Nephron progenitor cell (in vitro differentiated cells): ENCODE measurements at regions not wholly inside any gene's neighbourhood (a gene's known extent, or its start where the extent isn't known, plus 50 kb on each side); places are given as distances from the start of the nearest gene placed in this dataset.

Source experiments
- DNase-seq: peaks from one replicate; pipeline ENCODE4 v3.0.0; 2021
- H3K27ac Mint-ChIP-seq: 2 replicates; pipeline ENCODE4 v1.8.0; 2021; ENCODE audit warnings: mild to moderate bottlenecking, moderate library complexity, mixed read lengths
- H3K27me3 Mint-ChIP-seq: 2 replicates; pipeline ENCODE4 v1.8.0; 2021; ENCODE audit warnings: mild to moderate bottlenecking, low read depth, mixed read lengths; ENCODE audit not compliant: poor library complexity
- H3K36me3 Mint-ChIP-seq: 2 replicates; pipeline ENCODE4 v1.8.0; 2021; ENCODE audit warnings: low read depth, mixed read lengths
- H3K4me1 Mint-ChIP-seq: 2 replicates; pipeline ENCODE4 v1.8.0; 2021; ENCODE audit warnings: mixed read lengths
- H3K4me3 Mint-ChIP-seq: 2 replicates; pipeline ENCODE4 v1.8.0; 2021; ENCODE audit warnings: mild to moderate bottlenecking, moderate library complexity, mixed read lengths
- H3K9me3 Mint-ChIP-seq: 2 replicates; pipeline ENCODE4 v1.8.0; 2021; ENCODE audit warnings: mild to moderate bottlenecking, moderate library complexity, mixed read lengths
- CTCF ChIP-seq: fragments of 200-600 bp; sonication (generic); IDR thresholded peaks from 2 replicates; pipeline ENCODE4 v1.5.0; 2021; ENCODE audit warnings: antibody characterized with exemption

- no peak overlapping the region for H3K27ac Mint-ChIP-seq
- DNase-seq = peak; percentile 39
- TF ChIP-seq CTCF = peak; percentile 76
- H3K4me3 Mint-ChIP-seq = no peak overlapping the region
- no peaks in the 10 kb centered on the region for H3K9me3 Mint-ChIP-seq
- peaks cover 6% of the 10 kb centered on the region for H3K27me3 Mint-ChIP-seq
- no peaks in the 10 kb centered on the region for H3K36me3 Mint-ChIP-seq
- peaks cover 11% of the 10 kb centered on the region for H3K4me1 Mint-ChIP-seq
Observed at GRCh38 chr12:45543887-45544286, 185.6 kb upstream of the ARID2 start.

GRCh38 chr12:45546545-45546944, 183.0 kb upstream of the ARID2 start:
- TF ChIP-seq CTCF = no peak
- Mint-ChIP-seq H3K27me3 (peaks cover 6% of the 10 kb centered on the region), H3K36me3 (no peaks in the 10 kb centered on the region), H3K4me3 (no peak overlapping the region), H3K4me1 (peaks cover 22% of the 10 kb centered on the region), H3K9me3 (no peaks in the 10 kb centered on the region), H3K27ac (no peak overlapping the region)
- DNase-seq = no peak

- Mint-ChIP-seq H3K4me3 (no peak overlapping the region), H3K4me1 (peaks cover 22% of the 10 kb centered on the region)
Observed at GRCh38 chr12:45547132-45547531, 182.4 kb upstream of the ARID2 start.

GRCh38 chr12:45547822-45548221, 181.7 kb upstream of the ARID2 start:
- TF ChIP-seq CTCF = no peak
- peaks cover 4% of the 10 kb centered on the region for H3K27me3 Mint-ChIP-seq
- DNase-seq = no peak

More at GRCh38 chr12:45547132-45547531, 182.4 kb upstream of the ARID2 start:
- DNase-seq = no peak
- H3K9me3 Mint-ChIP-seq = no peaks in the 10 kb centered on the region
- no peaks in the 10 kb centered on the region for H3K36me3 Mint-ChIP-seq
- H3K27me3 Mint-ChIP-seq = peaks cover 6% of the 10 kb centered on the region
- H3K27ac Mint-ChIP-seq = no peak overlapping the region
- no peak for TF ChIP-seq CTCF

GRCh38 chr12:45548426-45548825, 181.1 kb upstream of the ARID2 start:
- Mint-ChIP-seq H3K27me3 (peaks cover 3% of the 10 kb centered on the region), H3K4me3 (no peak overlapping the region), H3K27ac (no peak overlapping the region), H3K36me3 (no peaks in the 10 kb centered on the region), H3K4me1 (peaks cover 17% of the 10 kb centered on the region), H3K9me3 (no peaks in the 10 kb centered on the region)
- DNase-seq = no peak
- no peak for TF ChIP-seq CTCF

More at GRCh38 chr12:45547822-45548221, 181.7 kb upstream of the ARID2 start:
- Mint-ChIP-seq H3K9me3 (no peaks in the 10 kb centered on the region), H3K4me3 (no peak overlapping the region), H3K4me1 (peaks cover 22% of the 10 kb centered on the region), H3K36me3 (no peaks in the 10 kb centered on the region), H3K27ac (no peak overlapping the region)

- Mint-ChIP-seq H3K4me3 (no peak overlapping the region), H3K4me1 (peaks cover 12% of the 10 kb centered on the region), H3K9me3 (no peaks in the 10 kb centered on the region), H3K27me3 (no peaks in the 10 kb centered on the region), H3K27ac (no peak overlapping the region), H3K36me3 (no peaks in the 10 kb centered on the region)
- TF ChIP-seq CTCF = no peak
- no peak for DNase-seq
Observed at GRCh38 chr12:45549337-45549902, 180.1 kb upstream of the ARID2 start.
